DMS114 treated with DMSO at 0.1 percent for 48 hours (cell line): ENCODE measurements at regions not wholly inside any gene's neighbourhood (a gene's known extent, or its start where the extent isn't known, plus 50 kb on each side); places are given as distances from the start of the nearest gene placed in this dataset.
"Not testable (repeated sequence)": the region's sequence is repeated elsewhere in the genome, so short reads cannot be mapped to it uniquely, and the experiment has no call there.

ENCODE experiments used
- DNase-seq: peaks from one replicate; lab custom pipeline; 2025; ENCODE audit not compliant: unreplicated experiment; lab: John Stamatoyannopoulos, UW

GRCh38 chr2:19615402-19615801, 257.0 kb upstream of the OSR1 start:
- DNase-seq, result not testable (repeated sequence)

- no peak for DNase-seq
These were observed 255.6 kb upstream of the OSR1 start for GRCh38 chr2:19614066-19614465.

DNA sequence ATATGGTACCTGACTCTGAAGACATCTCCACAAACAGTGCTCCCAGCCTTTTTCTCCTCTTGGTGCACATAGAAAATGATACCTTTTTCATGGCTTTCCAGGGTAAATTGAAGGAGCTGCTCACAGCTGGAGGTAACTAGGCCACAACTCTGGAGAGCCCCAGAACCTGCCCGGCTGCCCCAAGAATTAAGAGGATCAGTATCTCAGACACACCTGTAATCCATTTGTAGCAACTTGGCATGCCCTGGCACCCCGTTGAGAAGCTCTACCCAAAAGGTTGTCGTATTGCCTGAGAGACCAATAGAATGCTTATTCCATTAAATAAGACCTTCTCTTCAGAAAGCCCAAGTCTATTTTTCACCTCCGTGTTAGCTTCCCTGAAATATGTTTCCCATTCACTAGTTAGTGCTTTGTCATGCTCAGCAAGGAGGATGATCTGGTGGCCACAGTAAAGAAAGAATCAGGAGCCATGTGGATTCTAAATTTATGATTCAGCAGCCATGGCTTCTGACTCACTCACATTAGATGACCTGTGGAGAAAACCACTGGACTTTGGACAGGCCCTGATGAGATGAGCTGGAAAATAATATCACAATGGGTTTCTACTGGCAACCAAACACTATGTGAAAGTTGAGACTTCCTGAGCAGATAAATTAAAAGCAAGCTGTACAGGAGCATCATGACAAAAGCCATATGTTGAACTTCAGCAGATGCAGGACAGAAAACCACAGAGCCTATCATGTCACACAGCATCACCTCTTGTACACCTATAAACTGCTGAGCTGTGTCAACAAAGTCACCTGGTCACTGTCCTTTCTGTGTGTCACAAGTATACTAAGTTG, 253.3 kb upstream of the OSR1 start:
- DNase-seq, result no peak

GRCh38 chr2:19609266-19609665, 250.8 kb upstream of the OSR1 start:
- no peak for DNase-seq

DNA sequence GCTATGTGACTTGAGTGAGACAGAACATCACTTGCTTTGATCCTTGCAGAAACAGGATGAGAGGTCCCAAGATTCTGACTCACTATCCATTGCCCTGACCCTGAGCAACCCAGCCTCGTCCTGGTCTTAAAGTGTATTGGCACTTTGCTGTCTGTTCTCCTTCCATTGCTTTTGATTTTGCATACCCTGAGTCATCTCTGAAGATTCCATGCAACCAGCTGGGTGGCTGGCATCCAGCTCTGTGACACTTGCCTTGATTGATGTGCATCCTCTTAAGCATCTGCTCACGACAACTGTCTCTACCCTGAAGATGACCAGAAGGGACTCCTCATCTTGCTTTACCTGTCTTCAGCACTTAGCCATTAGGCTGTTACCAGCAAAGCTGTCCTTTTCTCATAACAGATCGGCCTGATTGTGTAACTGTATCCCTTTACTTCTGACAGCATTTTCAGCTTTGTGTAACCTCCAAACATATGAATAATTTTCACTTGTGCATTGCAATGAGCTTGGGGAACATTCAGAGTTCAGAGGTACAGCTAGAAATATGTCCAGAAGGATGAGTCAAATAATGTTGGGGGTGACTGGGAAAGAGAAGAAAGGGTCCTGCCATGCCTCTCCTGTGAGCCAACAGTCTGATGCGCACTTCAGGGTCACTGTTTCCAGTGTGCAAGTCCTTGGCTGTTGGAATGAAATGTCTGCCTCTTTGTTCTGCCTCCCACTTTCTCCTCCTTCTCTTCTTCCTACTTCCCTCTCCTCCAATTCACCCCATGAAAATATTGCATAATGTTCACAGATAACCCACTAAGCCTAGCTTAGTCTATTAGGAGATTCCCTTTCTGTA, 249.7 kb upstream of the OSR1 start:
- no peak for DNase-seq

DNA sequence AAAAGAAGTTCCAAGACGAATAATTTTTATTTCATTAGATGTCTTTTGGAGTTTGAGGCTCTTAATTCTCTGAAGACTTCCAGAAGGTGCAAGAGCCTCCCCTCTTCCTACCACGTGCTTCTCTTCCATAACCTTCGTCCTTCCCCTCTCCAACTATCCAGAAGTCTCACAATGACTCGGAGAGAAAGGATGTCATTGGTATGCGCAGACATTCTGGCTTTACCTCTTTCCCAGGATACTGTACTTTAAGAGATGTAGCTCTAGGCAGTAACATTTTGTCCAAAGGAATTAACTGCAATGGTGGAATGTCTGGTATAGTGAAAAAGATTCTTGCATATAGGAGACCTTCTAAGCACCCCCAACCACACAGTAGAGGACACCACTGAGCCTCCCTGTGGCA, 249.0 kb upstream of the OSR1 start:
- DNase-seq, result no peak

DNA sequence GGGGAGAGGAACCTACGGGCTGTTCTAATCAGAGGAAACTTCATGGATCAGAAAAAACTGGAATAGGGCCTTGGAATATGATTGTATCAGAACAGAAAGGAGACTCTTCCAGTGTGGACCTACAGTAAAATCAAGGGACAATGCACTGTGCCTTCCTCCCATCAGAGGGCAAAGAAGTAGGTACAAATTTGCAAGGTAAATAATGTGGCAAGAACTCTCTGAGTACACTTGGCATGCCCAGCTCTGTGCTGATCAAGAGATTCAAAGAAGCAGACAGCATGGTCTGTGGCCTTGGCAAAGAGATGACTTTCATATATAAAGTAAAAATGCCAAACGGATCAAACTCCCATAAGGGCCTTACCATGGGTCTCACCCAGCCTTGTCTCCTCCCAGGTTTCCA, 242.6 kb upstream of the OSR1 start:
- no peak for DNase-seq

GRCh38 chr2:19600506-19600905, 242.1 kb upstream of the OSR1 start:
- DNase-seq, result no peak

DNA sequence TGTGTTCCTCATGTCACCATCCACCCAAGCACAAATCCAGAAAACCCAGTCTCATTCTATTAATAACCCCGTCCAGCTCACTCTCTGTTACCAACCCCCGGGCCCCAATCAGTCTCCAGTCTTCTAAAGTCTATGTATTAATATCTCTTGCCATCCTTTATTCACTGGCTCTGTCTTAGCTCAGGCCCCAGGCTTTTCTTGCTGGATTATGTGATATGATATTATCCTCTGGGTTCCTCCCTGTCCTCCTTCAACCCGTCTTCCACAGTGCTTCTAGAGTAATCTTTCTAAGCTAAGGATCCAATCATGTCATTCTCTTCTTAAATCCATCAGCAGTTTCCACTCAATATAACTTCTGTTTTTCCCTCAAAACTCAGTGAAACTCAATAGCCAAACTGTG, 240.5 kb upstream of the OSR1 start:
- no peak for DNase-seq

GRCh38 chr2:19592197-19592596, 233.8 kb upstream of the OSR1 start:
- DNase-seq, result no peak

- no peak for DNase-seq
These were observed 231.4 kb upstream of the OSR1 start for GRCh38 chr2:19589791-19590190.

GRCh38 chr2:19580830-19581229, 222.4 kb upstream of the OSR1 start:
- DNase-seq, result no peak

- no peak for DNase-seq
These were observed 221.8 kb upstream of the OSR1 start for GRCh38 chr2:19580264-19580663.

GRCh38 chr2:19579461-19579860, 221.0 kb upstream of the OSR1 start:
- DNase-seq, result no peak

DNA sequence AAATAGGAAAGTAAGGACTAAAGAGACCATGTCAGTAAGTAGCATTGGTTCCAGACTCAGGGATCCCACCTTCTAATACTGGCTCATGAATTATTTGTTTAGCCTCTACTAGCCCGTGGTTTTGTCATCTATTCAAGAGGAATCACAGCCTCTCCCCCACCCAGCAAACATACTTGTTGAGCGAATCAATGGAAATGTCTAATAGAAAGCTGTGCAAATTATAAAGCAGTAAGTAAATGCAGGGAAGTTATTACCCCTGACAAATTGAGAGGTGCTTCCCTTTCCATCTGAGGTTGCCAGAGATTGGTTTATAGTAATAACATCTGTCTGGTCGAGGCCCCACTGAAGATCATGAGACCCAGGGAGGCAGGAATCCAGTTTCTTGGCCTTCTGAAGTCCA, 219.3 kb upstream of the OSR1 start:
- DNase-seq, result no peak

GRCh38 chr2:19576411-19576810, 218.0 kb upstream of the OSR1 start:
- DNase-seq, result no peak

GRCh38 chr2:19575641-19576040, 217.2 kb upstream of the OSR1 start:
- no peak for DNase-seq

DNA sequence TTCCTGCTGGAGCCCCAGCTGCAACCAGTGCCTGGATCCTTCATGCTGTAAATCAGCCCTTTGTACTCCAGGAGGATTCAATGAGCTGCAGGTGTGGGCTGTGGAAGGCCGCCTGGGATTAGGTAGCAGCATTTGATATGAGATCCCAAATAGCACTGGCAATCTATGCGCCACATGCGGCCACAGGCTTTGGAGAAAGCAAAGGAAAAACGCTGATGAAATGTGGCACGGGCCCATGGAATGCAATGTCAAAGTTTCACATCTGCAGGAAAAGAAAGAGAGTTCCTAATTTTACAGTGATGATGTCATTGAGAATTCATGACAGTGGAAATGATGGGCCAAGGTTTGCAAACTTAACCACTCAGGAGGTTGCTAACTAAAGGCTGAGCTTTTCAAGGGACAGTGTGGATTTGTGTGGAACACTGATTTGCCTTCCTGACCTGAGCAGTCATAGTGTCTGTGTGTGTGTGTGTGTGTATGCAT, 216.4 kb upstream of the OSR1 start:
- no peak for DNase-seq

- DNase-seq, result no peak
These were observed 215.4 kb upstream of the OSR1 start for GRCh38 chr2:19573784-19574183.

DNA sequence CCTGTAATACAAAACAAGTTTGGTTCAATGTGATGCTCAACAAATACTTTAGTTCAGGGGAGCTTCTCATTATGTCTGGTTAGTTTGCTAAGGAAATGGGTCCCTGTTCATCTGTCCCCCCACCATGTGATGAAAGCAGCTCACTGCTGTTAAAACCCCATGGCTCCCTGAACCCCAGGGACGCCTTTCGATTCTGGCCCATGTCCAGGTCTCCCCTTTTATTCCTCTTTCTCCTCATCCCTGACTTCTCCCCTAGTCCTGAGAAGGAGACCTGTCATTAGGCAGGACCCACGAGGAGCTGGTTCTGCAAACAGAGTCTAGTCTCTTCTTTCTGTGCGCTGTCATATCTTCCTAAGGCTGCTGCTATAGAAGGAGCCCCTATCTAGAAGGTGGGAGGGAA, 213.3 kb upstream of the OSR1 start:
- DNase-seq, result no peak

DNA sequence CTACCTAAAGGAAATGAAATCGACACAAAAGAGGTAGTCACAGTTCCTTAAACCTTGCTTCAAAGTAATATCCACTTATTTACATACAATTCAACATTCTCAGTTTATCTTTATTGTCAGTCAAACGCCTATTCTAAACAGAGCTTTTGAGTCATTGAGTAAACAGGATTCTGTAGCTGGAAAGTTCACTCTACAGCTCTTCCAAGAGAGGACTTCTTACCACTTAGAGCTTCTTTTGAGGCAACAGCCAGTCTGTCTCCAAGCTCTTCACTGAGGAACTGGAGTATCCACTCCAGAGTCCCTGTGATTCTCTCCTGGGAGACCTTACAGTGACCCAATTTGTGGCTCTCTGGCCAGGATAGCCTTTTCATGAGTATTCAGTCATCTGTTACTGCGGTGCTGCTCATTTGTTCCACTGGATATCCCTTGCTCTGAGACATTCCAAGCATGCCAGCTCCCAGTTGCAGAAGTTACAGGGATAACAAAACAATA, 210.9 kb upstream of the OSR1 start:
- DNase-seq, result no peak

DNA sequence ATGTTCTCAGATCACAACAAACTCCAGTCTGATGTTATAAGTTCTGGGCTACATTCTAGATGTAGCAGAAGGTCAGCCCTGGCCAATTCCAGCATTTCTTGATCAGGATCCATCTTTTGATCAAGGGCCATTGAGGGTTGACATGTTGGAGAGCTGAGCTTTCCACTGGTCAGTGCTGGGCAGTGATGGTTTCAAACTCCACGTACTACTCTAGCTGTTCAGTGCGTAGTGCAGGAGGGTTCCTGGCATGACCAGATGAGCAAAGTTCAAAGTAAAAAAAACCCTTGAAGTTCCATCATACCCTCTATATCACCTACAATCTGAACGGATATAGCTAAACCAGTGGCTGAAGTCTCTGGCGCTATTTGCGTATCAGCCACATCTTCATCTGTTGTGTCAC, 210.4 kb upstream of the OSR1 start:
- no peak for DNase-seq
